Osteoblast (primary cell): ENCODE measurements at regions not wholly inside any gene's neighbourhood (a gene's known extent, or its start where the extent isn't known, plus 50 kb on each side); places are given as distances from the start of the nearest gene placed in this dataset.
A peak's percentile ranks its signal among the peaks of the same experiment; 100 is the strongest.

Source experiments
- DNase-seq: peaks from one replicate; pipeline ENCODE4 v3.0.0; 2011; ENCODE audit warnings: low spot score, mixed read lengths; ENCODE audit not compliant: insufficient read length; ENCODE audit errors: missing footprints
- H2AFZ ChIP-seq: 2 replicates; pipeline ENCODE4 v1.6.0; 2011; ENCODE audit warnings: mild to moderate bottlenecking, low read length
- H3K27ac ChIP-seq: 2 replicates; pipeline ENCODE4 v1.5.1; 2011; ENCODE audit warnings: mild to moderate bottlenecking, low read depth, low read length, moderate library complexity
- H3K27me3 ChIP-seq: 2 replicates; pipeline ENCODE4 v1.6.0; 2012; ENCODE audit warnings: mild to moderate bottlenecking, control low read depth, inconsistent platforms, low read length, moderate library complexity; ENCODE audit not compliant: insufficient read depth
- H3K36me3 ChIP-seq: 2 replicates; pipeline ENCODE4 v1.5.1; 2011; ENCODE audit warnings: mild to moderate bottlenecking, low read length, control low read depth, moderate library complexity; ENCODE audit not compliant: insufficient read depth
- H3K4me1 ChIP-seq: 2 replicates; pipeline ENCODE4 v1.5.1; 2011; ENCODE audit warnings: mild to moderate bottlenecking, low read length, control low read depth, moderate library complexity; ENCODE audit not compliant: insufficient read depth
- H3K4me2 ChIP-seq: 2 replicates; pipeline ENCODE4 v1.6.0; 2011; ENCODE audit warnings: mild to moderate bottlenecking, low read length; ENCODE audit not compliant: insufficient read depth
- H3K4me3 ChIP-seq: fragments of 200-600 bp; sonication (generic); 3 replicates; pipeline ENCODE4 v1.5.1; 2012; ENCODE audit warnings: mild to moderate bottlenecking, low read length, inconsistent platforms; ENCODE audit not compliant: insufficient read depth
- H3K79me2 ChIP-seq: 2 replicates; pipeline ENCODE4 v1.6.0; 2012; ENCODE audit warnings: mild to moderate bottlenecking, low read length, control low read depth, inconsistent platforms; ENCODE audit not compliant: insufficient read depth
- H3K9me3 ChIP-seq: 2 replicates; pipeline ENCODE4 v1.5.1; 2011; ENCODE audit warnings: low read depth, low read length, control low read depth
- H4K20me1 ChIP-seq: 2 replicates; pipeline ENCODE4 v1.6.0; 2012; ENCODE audit warnings: mild to moderate bottlenecking, low read length, control low read depth; ENCODE audit not compliant: insufficient read depth
- TF ChIP-seq, protein P1 (sequence below): IDR thresholded peaks from 2 replicates; pipeline ENCODE4 v1.5.1; 2011; ENCODE audit warnings: mild to moderate bottlenecking, low read depth, low read length, moderate library complexity; ENCODE audit errors: extremely low read depth

GRCh38 chr22:48800886-48801607 lies 1026.6 kb downstream of the BRD1 start:
- Histone ChIP-seq H3K79me2 (no peaks in the 10 kb centered on the region), H3K36me3 (no peaks in the 10 kb centered on the region), H3K4me2 (no peak overlapping the region), H3K4me1 (no peaks in the 10 kb centered on the region), H4K20me1 (no peaks in the 10 kb centered on the region), H3K27ac (no peak overlapping the region), H3K4me3 (no peak overlapping the region), H3K9me3 (no peaks in the 10 kb centered on the region), H3K27me3 (no peaks in the 10 kb centered on the region), H2AFZ (no peak overlapping the region)
- DNase-seq, result peak; percentile 72
- TF ChIP-seq, protein P1, sequence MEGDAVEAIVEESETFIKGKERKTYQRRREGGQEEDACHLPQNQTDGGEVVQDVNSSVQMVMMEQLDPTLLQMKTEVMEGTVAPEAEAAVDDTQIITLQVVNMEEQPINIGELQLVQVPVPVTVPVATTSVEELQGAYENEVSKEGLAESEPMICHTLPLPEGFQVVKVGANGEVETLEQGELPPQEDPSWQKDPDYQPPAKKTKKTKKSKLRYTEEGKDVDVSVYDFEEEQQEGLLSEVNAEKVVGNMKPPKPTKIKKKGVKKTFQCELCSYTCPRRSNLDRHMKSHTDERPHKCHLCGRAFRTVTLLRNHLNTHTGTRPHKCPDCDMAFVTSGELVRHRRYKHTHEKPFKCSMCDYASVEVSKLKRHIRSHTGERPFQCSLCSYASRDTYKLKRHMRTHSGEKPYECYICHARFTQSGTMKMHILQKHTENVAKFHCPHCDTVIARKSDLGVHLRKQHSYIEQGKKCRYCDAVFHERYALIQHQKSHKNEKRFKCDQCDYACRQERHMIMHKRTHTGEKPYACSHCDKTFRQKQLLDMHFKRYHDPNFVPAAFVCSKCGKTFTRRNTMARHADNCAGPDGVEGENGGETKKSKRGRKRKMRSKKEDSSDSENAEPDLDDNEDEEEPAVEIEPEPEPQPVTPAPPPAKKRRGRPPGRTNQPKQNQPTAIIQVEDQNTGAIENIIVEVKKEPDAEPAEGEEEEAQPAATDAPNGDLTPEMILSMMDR, result no peak

GRCh38 chr22:48800036-48800885 lies 1027.4 kb downstream of the BRD1 start:
- H3K27ac ChIP-seq, result no peak overlapping the region
- no peak overlapping the region for H2AFZ ChIP-seq
- no peak overlapping the region for H3K4me2 ChIP-seq
- H4K20me1 ChIP-seq, result no peaks in the 10 kb centered on the region
- no peaks in the 10 kb centered on the region for H3K79me2 ChIP-seq
- no peaks in the 10 kb centered on the region for H3K36me3 ChIP-seq
- H3K27me3 ChIP-seq, result no peaks in the 10 kb centered on the region
- no peak overlapping the region for H3K4me3 ChIP-seq
- DNase-seq, result peak; percentile 43
- no peaks in the 10 kb centered on the region for H3K4me1 ChIP-seq
- TF ChIP-seq, protein P1, result no peak
- H3K9me3 ChIP-seq, result no peaks in the 10 kb centered on the region

DNA sequence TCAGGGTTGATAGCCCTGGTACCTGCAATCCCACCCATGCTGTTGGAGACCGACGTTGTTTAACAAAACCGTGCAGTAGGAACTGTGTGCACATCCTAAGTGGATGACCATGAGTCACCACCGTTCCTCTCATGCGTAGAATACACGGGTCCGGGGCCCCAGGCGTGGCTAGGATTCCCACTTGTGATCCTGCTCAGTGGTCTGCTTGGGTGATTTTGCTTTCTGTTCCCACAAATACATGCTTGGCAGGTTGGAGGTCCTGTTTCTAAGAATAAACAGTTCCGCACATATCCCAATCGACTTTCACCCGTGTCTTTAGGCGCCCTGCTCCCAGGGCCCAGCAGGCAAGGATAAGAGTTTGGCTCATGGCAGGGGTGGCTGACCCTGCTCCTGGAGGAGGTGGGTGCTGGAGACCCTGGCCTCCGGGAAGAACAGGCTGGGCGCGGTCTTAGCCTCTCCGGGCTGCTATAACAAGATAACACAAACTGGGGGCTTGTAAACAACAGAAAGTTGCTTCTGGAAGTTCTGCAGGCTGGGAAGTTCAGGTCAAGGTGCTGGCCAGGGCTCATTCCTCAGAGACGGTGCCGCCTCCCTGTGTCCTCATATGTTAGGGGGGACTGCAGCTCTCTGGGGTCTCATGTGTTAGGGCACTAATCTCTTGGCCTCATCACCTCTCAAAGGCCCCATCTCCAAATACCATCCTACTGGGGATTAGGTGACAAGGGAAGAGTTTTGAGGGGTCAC lies 1028.3 kb downstream of the BRD1 start:
- no peak for DNase-seq
- Histone ChIP-seq H3K9me3 (no peaks in the 10 kb centered on the region), H3K4me2 (no peak overlapping the region), H3K36me3 (no peaks in the 10 kb centered on the region), H3K79me2 (no peaks in the 10 kb centered on the region), H3K27me3 (no peaks in the 10 kb centered on the region), H4K20me1 (no peaks in the 10 kb centered on the region), H3K4me1 (no peaks in the 10 kb centered on the region), H3K27ac (no peak overlapping the region), H2AFZ (no peak overlapping the region), H3K4me3 (no peak overlapping the region)
- TF ChIP-seq, protein P1, result no peak
